HG03565 (cell line): ENCODE measurements at regions not wholly inside any gene's neighbourhood (a gene's known extent, or its start where the extent isn't known, plus 50 kb on each side); places are given as distances from the start of the nearest gene placed in this dataset.

ENCODE experiments used
- ATAC-seq: cut with Tn5 transposase; IDR thresholded peaks from one replicate; pipeline ENCODE4 v1.9.1; 2021; ENCODE audit warnings: mild to moderate bottlenecking, moderate library complexity; ENCODE audit not compliant: unreplicated experiment

DNA sequence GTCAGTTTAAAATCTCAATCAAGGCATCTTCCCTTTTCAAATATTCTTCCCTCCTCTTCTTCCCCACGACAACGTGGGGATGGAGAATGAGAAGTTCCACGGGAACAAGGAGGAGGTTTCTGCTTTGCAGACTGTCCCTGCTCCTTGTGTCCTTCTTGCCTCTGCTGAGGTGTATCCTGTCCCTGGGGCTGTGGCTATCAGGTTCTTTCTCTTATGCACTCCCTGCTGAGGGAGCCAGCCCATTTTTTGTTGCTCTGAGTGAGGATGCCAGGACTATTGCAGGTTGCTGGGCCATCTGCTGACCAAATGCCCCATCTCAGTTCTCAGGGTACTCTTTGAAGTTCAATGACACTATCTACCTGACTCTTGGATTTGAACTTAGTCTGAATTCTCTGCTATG is 533.6 kb downstream of the RNF144B start:
- no peak for ATAC-seq

DNA sequence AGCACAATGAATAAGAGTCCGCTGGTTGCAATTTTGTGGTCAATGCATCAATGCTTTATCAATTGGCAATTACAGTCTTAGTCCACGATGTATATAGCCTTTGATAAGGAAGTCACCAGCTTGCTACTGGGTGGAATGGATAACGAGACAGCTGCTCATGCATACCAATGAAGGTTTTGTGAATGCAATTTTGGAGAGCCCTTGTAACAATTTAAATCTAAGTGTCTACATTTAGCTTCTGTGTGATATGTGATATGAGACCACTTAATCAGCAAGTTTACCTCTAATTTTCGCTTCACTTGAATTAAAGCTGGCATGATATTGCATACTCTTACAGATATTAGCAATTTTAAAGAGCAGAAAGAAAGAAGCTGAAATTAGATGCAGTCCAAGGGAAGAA is 543.9 kb downstream of the RNF144B start:
- ATAC-seq, result no peak

GRCh38 chr6:18958146-18958545 is 571.0 kb downstream of the RNF144B start:
- ATAC-seq, result no peak

GRCh38 chr6:18961566-18961965 is 574.4 kb downstream of the RNF144B start:
- no peak for ATAC-seq

DNA sequence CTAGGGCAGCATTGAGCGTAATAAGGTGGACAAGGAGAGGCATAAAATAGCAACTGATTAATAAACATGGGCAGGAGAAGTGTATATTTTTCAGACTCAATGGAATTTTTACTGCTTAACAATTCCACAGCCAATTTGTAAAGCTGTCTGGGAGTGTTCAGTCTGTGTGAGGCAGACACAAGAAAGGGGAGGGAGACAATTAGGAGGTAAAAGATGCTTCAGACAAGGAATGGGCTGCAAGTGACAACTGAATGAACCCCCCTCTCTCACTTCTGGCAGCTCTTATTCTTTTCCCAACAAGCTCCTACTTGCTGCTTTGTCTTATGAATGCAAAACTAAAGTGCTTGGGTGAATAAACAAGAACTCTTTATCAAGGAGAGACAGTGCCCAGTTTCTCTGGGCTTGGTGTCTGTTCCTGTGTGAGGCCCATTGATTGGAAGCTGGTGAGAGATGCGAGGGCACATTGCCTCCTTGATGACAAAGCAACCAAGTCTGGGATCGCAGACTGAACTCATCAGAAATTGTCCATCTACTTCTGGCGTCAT is 575.3 kb downstream of the RNF144B start:
- ATAC-seq, result no peak

DNA sequence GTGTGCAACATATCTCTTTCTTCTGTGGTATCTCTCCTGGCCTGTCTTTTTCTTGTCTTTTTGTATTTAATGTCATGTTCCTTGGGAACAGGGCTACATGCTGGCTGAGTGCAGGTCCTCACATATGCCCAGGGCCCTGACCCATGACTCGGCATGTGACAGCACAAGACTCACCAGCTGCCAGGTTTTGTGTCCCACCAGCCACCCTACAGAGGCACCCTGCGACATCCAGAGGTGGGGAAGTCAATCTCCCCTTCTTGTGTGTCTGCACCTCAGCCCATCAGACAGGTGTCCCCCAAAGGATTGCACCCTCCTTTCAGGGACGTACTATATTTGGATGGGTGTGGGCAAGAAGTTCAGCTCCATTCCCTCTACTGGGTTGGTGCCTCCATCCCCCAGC is 576.3 kb downstream of the RNF144B start:
- ATAC-seq, result no peak

GRCh38 chr6:18973251-18973650 is 586.1 kb downstream of the RNF144B start:
- no peak for ATAC-seq

DNA sequence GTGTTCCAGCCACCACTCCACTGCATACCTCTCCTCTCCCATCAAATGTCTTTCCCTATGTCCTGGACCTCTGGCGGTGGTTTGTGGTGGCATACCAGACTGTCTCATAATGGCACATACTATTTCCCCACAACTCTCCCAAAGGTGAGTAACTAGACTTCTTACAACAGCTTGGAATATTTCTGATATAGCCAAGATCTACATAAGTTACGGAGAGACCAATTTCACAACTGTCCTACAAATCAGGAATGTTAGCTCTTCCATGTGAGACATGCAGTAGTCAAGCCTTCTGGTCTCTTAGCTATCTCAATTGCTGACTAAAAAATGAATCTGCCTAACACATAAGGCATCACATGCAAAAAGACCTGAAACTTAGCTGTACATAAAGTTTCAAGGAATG is 588.9 kb downstream of the RNF144B start:
- ATAC-seq, result no peak

DNA sequence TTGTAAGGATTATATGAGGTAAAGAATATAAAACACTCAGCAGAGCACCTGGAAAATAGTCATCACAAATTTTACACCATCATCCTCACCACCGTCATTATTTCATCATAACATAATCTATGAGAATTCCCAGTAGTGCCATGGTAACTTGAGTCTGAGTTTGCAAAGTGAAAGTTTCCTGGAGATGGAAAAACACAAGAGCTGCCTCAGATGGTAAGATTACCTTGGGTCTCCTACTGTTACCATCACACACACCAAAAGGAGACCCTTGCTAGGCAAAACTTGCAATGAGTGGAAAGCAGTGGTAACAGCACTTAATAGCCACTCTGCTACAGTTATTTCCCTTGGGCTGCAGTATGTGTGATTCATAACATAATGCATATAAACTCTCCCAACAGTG is 589.8 kb downstream of the RNF144B start:
- ATAC-seq, result no peak

GRCh38 chr6:18978337-18979128 is 591.4 kb downstream of the RNF144B start:
- ATAC-seq, result no peak

DNA sequence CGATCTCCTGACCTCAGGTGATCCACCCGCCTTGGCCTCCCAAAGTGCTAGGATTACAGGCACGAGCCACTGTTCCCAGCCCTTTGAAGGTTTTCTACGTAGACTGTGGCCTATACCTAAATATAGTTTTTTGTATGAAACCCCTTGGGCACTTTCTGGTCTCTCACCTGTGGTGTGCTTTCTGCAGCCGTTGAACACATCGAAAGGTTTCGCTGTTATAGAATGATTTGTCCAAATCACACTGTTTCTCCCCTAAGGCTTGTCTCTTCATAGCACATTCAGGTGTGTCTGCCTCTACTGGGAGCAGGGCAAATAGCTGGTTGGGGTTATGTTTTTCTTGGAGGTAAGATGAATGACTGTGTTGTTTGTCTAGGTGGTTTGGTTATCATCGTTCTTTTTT is 597.9 kb downstream of the RNF144B start:
- no peak for ATAC-seq

- ATAC-seq, result no peak
These were observed 598.8 kb downstream of the RNF144B start for GRCh38 chr6:18985996-18986395.

DNA sequence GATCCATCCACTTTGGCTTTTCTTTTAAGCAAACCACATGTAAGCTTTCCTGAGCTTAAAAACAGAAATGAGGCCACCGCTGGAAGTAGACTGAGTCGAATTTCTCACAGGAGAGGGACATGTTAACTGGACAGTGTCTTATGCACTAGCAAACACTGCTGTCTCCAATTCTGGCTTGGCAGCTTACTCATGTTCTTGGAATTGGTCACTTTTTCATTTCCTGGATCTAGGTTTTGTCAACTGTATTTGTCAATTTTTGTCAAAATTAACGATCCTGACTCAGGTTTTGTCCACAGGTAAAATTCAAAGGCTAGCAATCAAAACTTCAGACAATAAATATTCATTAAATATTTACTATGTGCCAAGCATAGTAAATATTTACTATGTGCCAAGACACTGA is 601.5 kb downstream of the RNF144B start:
- ATAC-seq, result no peak

- no peak for ATAC-seq
These were observed 603.2 kb downstream of the RNF144B start for GRCh38 chr6:18990059-18990978.

DNA sequence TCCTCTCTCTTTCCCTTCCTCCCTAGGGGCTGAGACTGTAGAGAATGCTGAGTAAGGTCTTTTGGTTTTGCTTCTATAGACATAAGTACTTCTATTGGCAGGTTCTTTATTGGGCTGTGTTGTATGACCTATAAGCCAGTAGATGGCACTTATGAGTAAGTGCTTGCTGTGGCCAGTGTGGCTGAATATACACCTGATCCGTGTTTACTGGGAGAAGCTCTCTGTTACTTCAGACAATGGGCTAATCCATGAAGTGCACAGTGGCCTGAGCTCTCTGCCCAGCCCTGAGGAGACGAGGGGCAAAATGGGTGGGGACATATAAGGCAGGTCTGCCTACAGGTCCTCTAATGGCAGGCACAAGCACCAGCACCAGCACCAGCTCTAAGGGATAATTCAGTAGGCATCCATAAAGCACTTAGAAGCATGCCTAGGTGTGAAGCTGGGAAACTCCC is 610.3 kb downstream of the RNF144B start:
- ATAC-seq, result peak; percentile 98

- ATAC-seq, result no peak
These were observed 615.9 kb downstream of the RNF144B start for GRCh38 chr6:19002976-19003560.

DNA sequence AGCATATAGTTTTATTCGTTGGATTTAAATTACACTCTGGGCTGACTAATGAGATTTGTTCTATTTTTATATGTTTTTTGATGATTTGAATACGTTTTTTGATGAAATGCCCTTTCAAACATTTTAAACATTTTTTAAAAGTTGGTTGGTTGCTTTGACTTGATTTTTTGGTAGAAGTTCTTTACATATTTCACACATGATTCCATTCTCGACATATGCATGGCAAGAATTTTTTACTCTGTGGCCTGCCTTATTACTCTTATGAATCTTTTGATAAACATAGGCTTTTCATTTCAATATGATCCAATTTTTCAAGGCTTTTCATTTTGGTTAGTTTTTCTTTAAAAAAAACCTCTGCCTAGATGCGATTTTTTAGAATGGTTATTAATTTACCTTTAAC is 617.0 kb downstream of the RNF144B start:
- ATAC-seq, result no peak

GRCh38 chr6:19009769-19010168 is 622.6 kb downstream of the RNF144B start:
- no peak for ATAC-seq

DNA sequence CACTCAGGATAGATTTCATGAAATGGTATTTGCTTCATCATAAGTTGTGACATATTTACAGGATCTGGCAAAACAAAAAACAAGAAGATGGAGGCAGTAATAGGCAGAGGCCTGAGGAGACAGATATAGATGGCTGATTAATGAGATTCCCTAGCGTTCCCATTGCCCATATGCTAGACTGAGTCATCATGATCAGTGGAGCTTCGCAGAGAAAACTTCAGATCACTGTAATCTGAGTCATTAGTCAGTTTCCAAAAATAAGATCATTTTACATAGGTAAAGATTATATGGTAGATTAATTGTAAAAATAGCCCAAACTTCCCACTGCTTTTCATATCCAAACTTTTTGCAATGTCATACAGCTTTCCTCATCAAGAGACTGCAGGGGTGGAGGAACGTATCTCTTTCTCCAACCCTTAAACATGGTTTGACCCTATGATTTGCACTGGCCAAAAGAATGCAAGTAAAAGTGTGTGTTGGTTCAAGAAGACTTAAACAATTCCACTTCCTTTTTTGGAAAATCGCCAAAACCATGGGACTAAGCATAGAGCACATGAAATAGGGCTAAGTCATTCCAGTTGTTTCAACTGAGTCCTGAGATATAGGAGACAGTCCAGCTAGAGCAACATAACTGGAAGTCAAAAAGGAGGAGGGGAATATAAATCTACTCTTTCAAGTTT is 626.0 kb downstream of the RNF144B start:
- no peak for ATAC-seq

DNA sequence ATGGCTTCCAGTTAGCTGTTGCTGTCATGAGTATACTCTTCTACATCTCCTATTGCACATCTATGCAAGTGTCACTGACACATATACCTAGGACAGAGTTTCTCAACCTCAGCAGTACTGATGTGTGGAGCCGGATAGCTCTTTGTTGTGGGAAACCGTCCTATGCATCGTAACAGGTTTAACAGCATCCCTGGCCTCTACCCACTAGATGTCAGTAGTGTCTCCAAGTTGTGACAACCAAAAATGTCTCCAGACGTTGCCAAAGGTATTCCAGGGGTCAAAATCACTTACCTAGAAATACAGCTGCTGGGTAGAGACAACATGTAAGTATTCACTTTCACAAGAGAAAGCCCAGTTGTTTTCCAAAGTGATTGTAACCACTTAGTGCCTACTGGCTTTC is 637.6 kb downstream of the RNF144B start:
- ATAC-seq, result no peak

DNA sequence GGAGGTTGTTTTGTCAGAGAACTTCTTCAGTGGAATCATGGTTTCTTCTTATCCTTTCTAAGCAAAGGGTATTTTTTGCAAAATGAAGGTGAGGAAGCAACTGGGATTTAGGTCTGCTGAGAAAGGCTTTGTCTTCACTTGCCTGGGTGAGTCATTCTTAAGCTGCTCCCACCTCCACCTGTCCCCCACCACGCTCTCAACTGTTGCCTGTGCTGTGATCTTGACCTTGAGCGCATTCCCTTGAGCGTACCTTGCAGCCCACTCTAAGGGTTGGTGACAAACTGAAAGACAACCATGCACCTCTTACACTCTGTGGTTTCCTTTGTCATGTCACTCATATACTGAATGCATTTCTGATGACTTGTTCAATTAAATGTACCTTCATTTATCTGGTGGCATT is 641.1 kb downstream of the RNF144B start:
- ATAC-seq, result no peak
